ENCODE measurements at regions not wholly inside any gene's neighbourhood (a gene's known extent, or its start where the extent isn't known, plus 50 kb on each side); places are given as distances from the start of the nearest gene placed in this dataset.
"Not testable (repeated sequence)": the region's sequence is repeated elsewhere in the genome, so short reads cannot be mapped to it uniquely, and the experiment has no call there.

- H3K9me3 ChIP-seq (ENCODE audit: control insufficient read depth, low read length), result no peaks in the 10 kb centered on the region
- no peak overlapping the region for H3K9ac ChIP-seq (ENCODE audit: low read length)
- H3K36me3 ChIP-seq (ENCODE audit: control insufficient read depth, insufficient read depth, low read length), result no peaks in the 10 kb centered on the region
- no peaks in the 10 kb centered on the region for H3K27me3 ChIP-seq (ENCODE audit: control insufficient read depth, insufficient read depth, low read length)
- H3K4me1 ChIP-seq (ENCODE audit: control insufficient read depth, insufficient read depth, low read length), result no peaks in the 10 kb centered on the region
- H3K4me3 ChIP-seq (ENCODE audit: low read length), result no peak overlapping the region
Observed at GRCh38 chr1:217969428-217969827, 315.7 kb upstream of the RRP15 start.

GRCh38 chr1:217977943-217978342, 307.1 kb upstream of the RRP15 start:
- no peaks in the 10 kb centered on the region for H3K27me3 ChIP-seq (ENCODE audit: control insufficient read depth, insufficient read depth, low read length)
- no peaks in the 10 kb centered on the region for H3K4me1 ChIP-seq (ENCODE audit: control insufficient read depth, insufficient read depth, low read length)
- H3K9ac ChIP-seq (ENCODE audit: low read length), result no peak overlapping the region
- H3K9me3 ChIP-seq (ENCODE audit: control insufficient read depth, low read length), result no peaks in the 10 kb centered on the region
- H3K36me3 ChIP-seq (ENCODE audit: control insufficient read depth, insufficient read depth, low read length), result no peaks in the 10 kb centered on the region
- H3K4me3 ChIP-seq (ENCODE audit: low read length), result no peak overlapping the region

GRCh38 chr1:217981430-217981829, 303.7 kb upstream of the RRP15 start:
- Histone ChIP-seq H3K9ac (ENCODE audit: low read length) (no peak overlapping the region), H3K36me3 (ENCODE audit: control insufficient read depth, insufficient read depth, low read length) (no peaks in the 10 kb centered on the region), H3K4me3 (ENCODE audit: low read length) (no peak overlapping the region), H3K9me3 (ENCODE audit: control insufficient read depth, low read length) (no peaks in the 10 kb centered on the region), H3K4me1 (ENCODE audit: control insufficient read depth, insufficient read depth, low read length) (no peaks in the 10 kb centered on the region), H3K27me3 (ENCODE audit: control insufficient read depth, insufficient read depth, low read length) (no peaks in the 10 kb centered on the region)

DNA sequence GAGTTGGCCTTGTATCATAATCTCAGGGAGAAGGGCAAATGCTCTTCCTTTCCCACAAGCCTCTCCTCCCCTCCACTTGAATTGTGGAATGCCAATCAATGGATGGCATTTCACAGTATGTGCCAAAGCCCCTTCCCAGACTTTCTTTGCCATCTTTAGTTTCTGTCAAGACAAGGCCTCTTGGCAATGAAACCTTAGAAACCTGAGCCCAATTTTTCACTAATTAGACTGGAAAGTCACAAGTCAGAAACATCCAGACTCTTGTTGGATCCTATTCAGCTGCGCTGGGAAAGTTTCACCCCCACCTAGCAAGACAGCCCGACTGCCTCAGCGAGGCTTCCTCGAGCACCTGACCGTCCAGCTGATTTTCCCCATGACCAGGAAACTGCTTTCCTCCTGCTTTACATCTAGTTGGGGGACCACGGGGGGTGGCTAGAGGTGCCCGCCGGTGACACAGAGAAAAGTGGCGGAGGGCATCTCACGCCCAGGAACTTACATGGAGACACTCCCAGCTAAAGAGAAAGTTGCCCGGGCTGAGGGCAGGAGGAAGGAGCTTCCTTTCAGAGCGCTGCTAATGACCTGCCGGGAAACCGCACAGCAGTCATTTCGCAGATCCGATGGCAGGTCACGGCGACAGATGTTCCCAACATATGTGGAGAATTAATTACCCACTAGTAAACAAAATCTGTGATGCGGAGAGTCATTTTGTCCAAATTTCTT, 302.6 kb upstream of the RRP15 start:
- no peaks in the 10 kb centered on the region for H3K27me3 ChIP-seq (ENCODE audit: control insufficient read depth, insufficient read depth, low read length)
- H3K9me3 ChIP-seq (ENCODE audit: control insufficient read depth, low read length), result no peaks in the 10 kb centered on the region
- H3K4me3 ChIP-seq (ENCODE audit: low read length), result no peak overlapping the region
- H3K36me3 ChIP-seq (ENCODE audit: control insufficient read depth, insufficient read depth, low read length), result no peaks in the 10 kb centered on the region
- no peak overlapping the region for H3K9ac ChIP-seq (ENCODE audit: low read length)
- no peaks in the 10 kb centered on the region for H3K4me1 ChIP-seq (ENCODE audit: control insufficient read depth, insufficient read depth, low read length)

DNA sequence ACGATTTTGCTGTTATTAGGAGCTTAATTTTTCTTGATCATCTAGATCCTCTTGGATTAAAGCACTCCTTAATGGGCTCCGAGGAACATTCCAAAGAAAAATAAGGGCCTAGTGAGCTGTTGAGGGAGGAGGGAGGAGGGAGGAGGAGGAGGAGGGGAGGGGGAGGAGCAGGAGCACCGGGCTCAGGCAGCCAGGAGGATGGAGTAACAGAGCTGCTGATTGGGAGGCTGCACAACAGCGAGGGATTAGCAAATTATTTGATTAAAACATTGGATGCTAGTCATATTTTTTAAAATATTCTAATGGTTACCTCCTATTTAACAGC, 302.1 kb upstream of the RRP15 start:
- H3K4me3 ChIP-seq (ENCODE audit: low read length), result no peak overlapping the region

DNA sequence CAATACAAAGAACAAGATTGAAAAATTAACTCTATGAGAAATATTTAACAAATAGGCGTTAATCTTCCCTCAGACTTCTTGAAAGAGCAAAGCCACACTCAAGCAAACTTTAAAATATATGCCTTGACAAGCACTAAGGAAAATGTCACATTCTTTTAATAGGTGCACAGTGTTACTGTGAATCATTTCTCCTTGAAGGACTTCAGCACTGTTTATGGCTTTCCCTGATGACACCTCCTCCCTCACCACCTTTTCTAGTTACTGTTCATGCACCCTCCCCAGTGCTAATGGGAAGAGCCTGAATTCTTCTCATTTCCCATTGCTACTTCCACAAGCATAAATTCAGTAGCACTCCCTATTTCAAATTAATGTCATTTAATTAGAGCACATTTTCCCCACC, 299.5 kb upstream of the RRP15 start:
- Histone ChIP-seq H3K36me3 (ENCODE audit: control insufficient read depth, insufficient read depth, low read length) (no peaks in the 10 kb centered on the region), H3K4me1 (ENCODE audit: control insufficient read depth, insufficient read depth, low read length) (no peaks in the 10 kb centered on the region), H3K9ac (ENCODE audit: low read length) (no peak overlapping the region), H3K27me3 (ENCODE audit: control insufficient read depth, insufficient read depth, low read length) (no peaks in the 10 kb centered on the region), H3K9me3 (ENCODE audit: control insufficient read depth, low read length) (no peaks in the 10 kb centered on the region), H3K4me3 (ENCODE audit: low read length) (no peak overlapping the region)

More for the DNA sequence above, 302.1 kb upstream of the RRP15 start:
- H3K9ac ChIP-seq (ENCODE audit: low read length), result no peak overlapping the region
- H3K4me1 ChIP-seq (ENCODE audit: control insufficient read depth, insufficient read depth, low read length), result no peaks in the 10 kb centered on the region
- H3K36me3 ChIP-seq (ENCODE audit: control insufficient read depth, insufficient read depth, low read length), result no peaks in the 10 kb centered on the region
- no peaks in the 10 kb centered on the region for H3K27me3 ChIP-seq (ENCODE audit: control insufficient read depth, insufficient read depth, low read length)
- H3K9me3 ChIP-seq (ENCODE audit: control insufficient read depth, low read length), result no peaks in the 10 kb centered on the region

- H3K27me3 ChIP-seq (ENCODE audit: control insufficient read depth, insufficient read depth, low read length), result no peaks in the 10 kb centered on the region
- no peak overlapping the region for H3K4me3 ChIP-seq (ENCODE audit: low read length)
- no peak overlapping the region for H3K9ac ChIP-seq (ENCODE audit: low read length)
- H3K36me3 ChIP-seq (ENCODE audit: control insufficient read depth, insufficient read depth, low read length), result no peaks in the 10 kb centered on the region
- no peaks in the 10 kb centered on the region for H3K9me3 ChIP-seq (ENCODE audit: control insufficient read depth, low read length)
- H3K4me1 ChIP-seq (ENCODE audit: control insufficient read depth, insufficient read depth, low read length), result no peaks in the 10 kb centered on the region
Observed at GRCh38 chr1:217989510-217989909, 295.6 kb upstream of the RRP15 start.

- Histone ChIP-seq H3K4me1 (ENCODE audit: control insufficient read depth, insufficient read depth, low read length) (no peaks in the 10 kb centered on the region), H3K27me3 (ENCODE audit: control insufficient read depth, insufficient read depth, low read length) (no peaks in the 10 kb centered on the region), H3K4me3 (ENCODE audit: low read length) (no peak overlapping the region), H3K9me3 (ENCODE audit: control insufficient read depth, low read length) (no peaks in the 10 kb centered on the region), H3K36me3 (ENCODE audit: control insufficient read depth, insufficient read depth, low read length) (no peaks in the 10 kb centered on the region), H3K9ac (ENCODE audit: low read length) (no peak overlapping the region)
Observed at GRCh38 chr1:217993439-217993838, 291.7 kb upstream of the RRP15 start.

DNA sequence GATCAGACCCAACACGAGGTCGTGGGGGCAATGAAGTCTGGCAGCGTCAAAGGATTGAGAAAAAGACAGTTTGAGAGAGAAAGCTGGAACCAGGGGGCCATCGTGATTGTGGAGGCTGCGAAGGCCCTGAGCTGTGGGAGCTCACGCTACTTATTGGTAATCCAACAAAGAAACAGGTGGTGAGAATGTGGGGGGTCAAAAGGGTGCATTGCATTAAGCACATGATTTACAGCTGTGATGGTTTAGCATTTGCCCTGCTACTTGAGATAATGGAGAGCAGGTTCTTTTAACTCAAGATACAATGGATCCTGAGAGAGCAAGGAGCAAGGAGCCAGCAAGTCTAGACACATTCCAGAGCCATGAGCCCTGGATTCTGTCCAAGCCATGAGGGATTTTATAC, 276.8 kb upstream of the RRP15 start:
- H3K4me1 ChIP-seq (ENCODE audit: control insufficient read depth, insufficient read depth, low read length); H3K27me3 ChIP-seq (ENCODE audit: control insufficient read depth, insufficient read depth, low read length); H3K4me3 ChIP-seq (ENCODE audit: low read length); H3K9ac ChIP-seq (ENCODE audit: low read length); H3K9me3 ChIP-seq (ENCODE audit: control insufficient read depth, low read length); H3K36me3 ChIP-seq (ENCODE audit: control insufficient read depth, insufficient read depth, low read length): not testable (repeated sequence)

DNA sequence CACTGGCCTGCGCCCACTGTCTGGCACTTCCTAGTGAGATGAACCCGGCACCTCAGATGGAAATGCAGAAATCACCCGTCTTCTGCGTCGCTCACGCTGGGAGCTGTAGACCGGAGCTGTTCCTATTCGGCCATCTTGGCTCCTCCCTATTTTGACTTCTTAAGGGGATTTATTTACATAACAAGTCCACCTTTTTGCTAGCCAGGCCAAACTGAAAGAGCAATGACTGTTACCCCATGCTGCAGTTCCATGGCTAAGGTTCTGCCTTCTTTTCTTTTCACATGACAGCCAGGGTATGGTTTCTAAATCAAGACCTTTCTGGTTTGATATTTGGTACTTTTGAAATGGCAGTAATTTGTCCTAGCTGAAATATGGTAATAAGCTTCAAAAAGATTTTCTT, 270.0 kb upstream of the RRP15 start:
- H3K4me1 ChIP-seq (ENCODE audit: control insufficient read depth, insufficient read depth, low read length); H3K9ac ChIP-seq (ENCODE audit: low read length); H3K36me3 ChIP-seq (ENCODE audit: control insufficient read depth, insufficient read depth, low read length); H3K4me3 ChIP-seq (ENCODE audit: low read length); H3K9me3 ChIP-seq (ENCODE audit: control insufficient read depth, low read length); H3K27me3 ChIP-seq (ENCODE audit: control insufficient read depth, insufficient read depth, low read length): not testable (repeated sequence)

DNA sequence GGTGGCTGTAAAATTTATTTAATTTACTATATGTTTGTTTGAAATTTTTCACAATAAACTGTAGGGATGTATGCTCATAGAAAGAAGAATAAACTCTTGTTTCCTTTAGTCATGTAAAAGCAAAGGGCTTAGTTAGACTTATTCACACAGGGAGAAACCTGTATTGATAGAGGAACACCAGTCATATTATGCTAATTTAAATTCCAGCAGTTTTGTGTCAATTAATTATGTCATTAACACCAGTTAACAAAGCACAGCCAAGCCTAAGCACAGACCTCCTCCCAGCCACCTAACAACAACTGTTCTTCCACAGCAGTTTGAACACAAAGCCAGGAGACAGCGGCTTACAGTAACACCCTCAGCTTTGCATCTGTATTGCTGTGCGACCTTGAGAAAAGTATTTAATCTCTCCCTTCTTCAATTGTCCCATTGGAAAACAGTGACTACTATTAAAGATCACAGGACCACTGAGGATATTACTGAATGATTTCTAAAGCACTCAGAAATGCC, 260.8 kb upstream of the RRP15 start:
- H3K27me3 ChIP-seq (ENCODE audit: control insufficient read depth, insufficient read depth, low read length), result no peaks in the 10 kb centered on the region
- H3K4me1 ChIP-seq (ENCODE audit: control insufficient read depth, insufficient read depth, low read length), result no peaks in the 10 kb centered on the region
- H3K36me3 ChIP-seq (ENCODE audit: control insufficient read depth, insufficient read depth, low read length), result no peaks in the 10 kb centered on the region
- no peak overlapping the region for H3K4me3 ChIP-seq (ENCODE audit: low read length)
- no peak overlapping the region for H3K9ac ChIP-seq (ENCODE audit: low read length)
- H3K9me3 ChIP-seq (ENCODE audit: control insufficient read depth, low read length), result no peaks in the 10 kb centered on the region

DNA sequence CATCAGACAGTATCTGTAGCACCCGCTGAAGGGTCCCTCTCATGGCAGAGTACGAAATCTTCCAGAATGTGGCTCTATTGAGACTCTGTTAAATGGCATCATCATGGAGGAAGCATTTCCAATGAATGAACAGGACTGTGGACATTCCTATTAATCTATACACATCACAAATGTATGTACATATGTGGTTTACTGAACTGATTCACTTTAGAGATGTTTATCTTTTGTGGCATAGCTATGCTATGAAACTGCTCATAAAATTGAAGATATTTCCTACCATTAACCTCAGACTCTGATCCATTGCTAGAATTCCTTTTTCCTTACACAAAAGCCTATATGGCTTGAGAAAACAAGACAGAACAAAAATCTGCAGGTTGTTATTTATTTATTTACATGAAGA, 259.6 kb upstream of the RRP15 start:
- no peak overlapping the region for H3K9ac ChIP-seq (ENCODE audit: low read length)
- H3K9me3 ChIP-seq (ENCODE audit: control insufficient read depth, low read length), result no peaks in the 10 kb centered on the region
- H3K27me3 ChIP-seq (ENCODE audit: control insufficient read depth, insufficient read depth, low read length), result no peaks in the 10 kb centered on the region
- no peaks in the 10 kb centered on the region for H3K4me1 ChIP-seq (ENCODE audit: control insufficient read depth, insufficient read depth, low read length)
- H3K36me3 ChIP-seq (ENCODE audit: control insufficient read depth, insufficient read depth, low read length), result no peaks in the 10 kb centered on the region
- H3K4me3 ChIP-seq (ENCODE audit: low read length), result no peak overlapping the region

- Histone ChIP-seq H3K4me1 (ENCODE audit: control insufficient read depth, insufficient read depth, low read length) (no peaks in the 10 kb centered on the region), H3K9ac (ENCODE audit: low read length) (no peak overlapping the region), H3K27me3 (ENCODE audit: control insufficient read depth, insufficient read depth, low read length) (no peaks in the 10 kb centered on the region), H3K9me3 (ENCODE audit: control insufficient read depth, low read length) (no peaks in the 10 kb centered on the region), H3K4me3 (ENCODE audit: low read length) (no peak overlapping the region), H3K36me3 (ENCODE audit: control insufficient read depth, insufficient read depth, low read length) (no peaks in the 10 kb centered on the region)
Observed at GRCh38 chr1:218027152-218027551, 257.9 kb upstream of the RRP15 start.

Data from mucosa of stomach (tissue), 1 donor.